ENCODE measurements at regions not wholly inside any gene's neighbourhood (a gene's known extent, or its start where the extent isn't known, plus 50 kb on each side); places are given as distances from the start of the nearest gene placed in this dataset.
"Not testable (repeated sequence)": the region's sequence is repeated elsewhere in the genome, so short reads cannot be mapped to it uniquely, and the experiment has no call there.

- H3K4me3 ChIP-seq (ENCODE audit: low read depth, low read length): no peak overlapping the region
- peak; percentile 65 for DNase-seq (ENCODE audit: low read depth)
Measured at GRCh38 chr13:83515268-83516015, 366.8 kb downstream of the SLITRK1 start.

- H3K4me3 ChIP-seq (ENCODE audit: low read depth, low read length): no peak overlapping the region
- no peak for DNase-seq (ENCODE audit: low read depth)
Measured at GRCh38 chr13:83508771-83509301, 373.4 kb downstream of the SLITRK1 start.

GRCh38 chr13:83503424-83503823, 378.9 kb downstream of the SLITRK1 start:
- no peak overlapping the region for H3K4me3 ChIP-seq (ENCODE audit: low read depth, low read length)
- peak; percentile 58 for DNase-seq (ENCODE audit: low read depth)

- DNase-seq (ENCODE audit: low read depth): peak; percentile 31
- H3K4me3 ChIP-seq (ENCODE audit: low read depth, low read length): no peak overlapping the region
Measured at GRCh38 chr13:83499286-83499685, 383.0 kb downstream of the SLITRK1 start.

GRCh38 chr13:83498481-83499190, 383.6 kb downstream of the SLITRK1 start:
- no peak overlapping the region for H3K4me3 ChIP-seq (ENCODE audit: low read depth, low read length)
- peak; percentile 47 for DNase-seq (ENCODE audit: low read depth)

GRCh38 chr13:83498045-83498444, 384.2 kb downstream of the SLITRK1 start:
- DNase-seq (ENCODE audit: low read depth): no peak
- H3K4me3 ChIP-seq (ENCODE audit: low read depth, low read length): no peak overlapping the region

- no peak for DNase-seq (ENCODE audit: low read depth)
- no peak overlapping the region for H3K4me3 ChIP-seq (ENCODE audit: low read depth, low read length)
Measured at GRCh38 chr13:83496501-83496900, 385.8 kb downstream of the SLITRK1 start.

GRCh38 chr13:83485101-83485500, 397.2 kb downstream of the SLITRK1 start:
- no peak for DNase-seq (ENCODE audit: low read depth)
- no peak overlapping the region for H3K4me3 ChIP-seq (ENCODE audit: low read depth, low read length)

GRCh38 chr13:83471011-83471410, 411.3 kb downstream of the SLITRK1 start:
- H3K4me3 ChIP-seq (ENCODE audit: low read depth, low read length): no peak overlapping the region
- DNase-seq (ENCODE audit: low read depth): no peak

- DNase-seq (ENCODE audit: low read depth): no peak
- no peak overlapping the region for H3K4me3 ChIP-seq (ENCODE audit: low read depth, low read length)
Measured at GRCh38 chr13:83470133-83470797, 412.0 kb downstream of the SLITRK1 start.

- DNase-seq (ENCODE audit: low read depth): no peak
- H3K4me3 ChIP-seq (ENCODE audit: low read depth, low read length): no peak overlapping the region
Measured at GRCh38 chr13:83453723-83454122, 428.6 kb downstream of the SLITRK1 start.

GRCh38 chr13:83453300-83453699, 429.0 kb downstream of the SLITRK1 start:
- H3K4me3 ChIP-seq (ENCODE audit: low read depth, low read length): no peak overlapping the region
- DNase-seq (ENCODE audit: low read depth): no peak

- no peak for DNase-seq (ENCODE audit: low read depth)
- H3K4me3 ChIP-seq (ENCODE audit: low read depth, low read length): no peak overlapping the region
Measured at GRCh38 chr13:83452292-83452950, 429.9 kb downstream of the SLITRK1 start.

GRCh38 chr13:83450591-83450990, 431.7 kb downstream of the SLITRK1 start:
- no peak for DNase-seq (ENCODE audit: low read depth)
- no peak overlapping the region for H3K4me3 ChIP-seq (ENCODE audit: low read depth, low read length)

- no peak overlapping the region for H3K4me3 ChIP-seq (ENCODE audit: low read depth, low read length)
- peak; percentile 66 for DNase-seq (ENCODE audit: low read depth)
Measured at GRCh38 chr13:83449668-83450395, 432.4 kb downstream of the SLITRK1 start.

- no peak for DNase-seq (ENCODE audit: low read depth)
- H3K4me3 ChIP-seq (ENCODE audit: low read depth, low read length): no peak overlapping the region
Measured at GRCh38 chr13:83440465-83440864, 441.8 kb downstream of the SLITRK1 start.

- DNase-seq (ENCODE audit: low read depth); H3K4me3 ChIP-seq (ENCODE audit: low read depth, low read length): not testable (repeated sequence)
Measured at GRCh38 chr13:83439464-83439863, 442.8 kb downstream of the SLITRK1 start.

GRCh38 chr13:83423861-83424260, 458.4 kb downstream of the SLITRK1 start:
- no peak overlapping the region for H3K4me3 ChIP-seq (ENCODE audit: low read depth, low read length)
- no peak for DNase-seq (ENCODE audit: low read depth)

GRCh38 chr13:83423381-83423780, 458.9 kb downstream of the SLITRK1 start:
- DNase-seq (ENCODE audit: low read depth): no peak
- no peak overlapping the region for H3K4me3 ChIP-seq (ENCODE audit: low read depth, low read length)
